Endothelial cell of umbilical vein (primary cell): ENCODE measurements at regions not wholly inside any gene's neighbourhood (a gene's known extent, or its start where the extent isn't known, plus 50 kb on each side); places are given as distances from the start of the nearest gene placed in this dataset.

ENCODE experiments used
- BruUV-seq: library from RNA; stranded (reverse); fragments of 400-500 nt; replicated peaks from 2 replicates; lab custom pipeline; 2021; lab: Mats Ljungman, UMichigan
- CTCF ChIA-PET: fragments of 300-600, 350-600 bp; sonication (Branson Sonifier 250); formaldehyde crosslinking; loops from one replicate; lab custom pipeline; 2021; ENCODE audit warnings: antibody characterized with exemption, inconsistent platforms; lab: Charles Lee
- POLR2A ChIA-PET: fragments of 300-600, 350-600 bp; sonication (Branson Sonifier 250); formaldehyde crosslinking; loops from one replicate; lab custom pipeline; 2021; ENCODE audit warnings: antibody characterized with exemption, inconsistent platforms; lab: Charles Lee
- DNase-seq: peaks from one replicate; pipeline ENCODE4 v3.0.0-alpha.2; 2011; ENCODE audit warnings: low read depth, low spot score
- FAIRE-seq: peaks from 2 replicates; lab custom pipeline; 2011; peaks lifted over from hg19 to GRCh38; lab: Jason Lieb, UNC
- H2AFZ ChIP-seq: 2 replicates; pipeline ENCODE4 v1.6.0; 2012; ENCODE audit warnings: low read depth, low read length, control low read depth, inconsistent platforms
- H3K27ac ChIP-seq: 2 replicates; pipeline ENCODE4 v1.5.1; 2011; ENCODE audit warnings: low read depth, mild to moderate bottlenecking, control low read depth, low read length, moderate library complexity; ENCODE audit not compliant: insufficient read depth
- H3K27me3 ChIP-seq, 2 experiments: 2 replicates each; pipeline versions ENCODE4 v1.6.0 to v1.6.1; 2011; ENCODE audit warnings: low read length in 2 of 2, mixed read lengths in 1 of 2; ENCODE audit not compliant: control insufficient read depth in 2 of 2, insufficient read depth in 2 of 2
- H3K36me3 ChIP-seq, 2 experiments: 2 replicates in 1 of 2; 3 replicates in 1 of 2; pipeline ENCODE4 v1.5.1; 2011; ENCODE audit warnings: low read length in 2 of 2, mild to moderate bottlenecking in 1 of 2, moderate library complexity in 1 of 2; ENCODE audit not compliant: control insufficient read depth in 2 of 2, insufficient read depth in 2 of 2; ENCODE audit errors: extremely low read depth in 1 of 2
- H3K4me1 ChIP-seq: 3 replicates; pipeline ENCODE4 v1.5.1; 2011; ENCODE audit warnings: mild to moderate bottlenecking, low read length; ENCODE audit not compliant: control insufficient read depth, insufficient read depth; ENCODE audit errors: extremely low read depth
- H3K4me2 ChIP-seq: 2 replicates; pipeline ENCODE4 v1.6.1; 2011; ENCODE audit warnings: low read length, control low read depth, mixed read lengths; ENCODE audit not compliant: insufficient read depth
- H3K4me3 ChIP-seq, 3 experiments: fragments of 200-600 bp in 1 of 3; sonication (generic), shearing (Covaris generic) in 1 of 3; replicated peaks in 1 of 3; 2 replicates each; pipeline ENCODE4 v1.5.1; 2011 to 2016; ENCODE audit warnings: control low read depth in 3 of 3, low read length in 3 of 3, mild to moderate bottlenecking in 2 of 3, inconsistent platforms in 1 of 3, low read depth in 1 of 3, moderate library complexity in 1 of 3; ENCODE audit not compliant: insufficient read depth in 1 of 3
- H3K79me2 ChIP-seq: 2 replicates; pipeline ENCODE4 v1.6.0; 2012; ENCODE audit warnings: low read length, inconsistent platforms; ENCODE audit not compliant: control insufficient read depth, insufficient read depth
- H3K9ac ChIP-seq: replicated peaks from 2 replicates; pipeline ENCODE3; 2011; ENCODE audit warnings: low read length, control low read depth; ENCODE audit not compliant: insufficient read depth; ENCODE audit errors: extremely low read depth
- H3K9me1 ChIP-seq: replicated peaks from 3 replicates; pipeline ENCODE4 v1.6.0; 2011; ENCODE audit warnings: mild to moderate bottlenecking, low read length; ENCODE audit not compliant: control insufficient read depth, insufficient read depth; ENCODE audit errors: extremely low read depth
- H3K9me3 ChIP-seq: replicated peaks from 2 replicates; pipeline ENCODE4 v1.5.1; 2012; ENCODE audit warnings: low read length, inconsistent platforms; ENCODE audit not compliant: control insufficient read depth, insufficient read depth
- H4K20me1 ChIP-seq: replicated peaks from 2 replicates; pipeline ENCODE3; 2011; ENCODE audit warnings: mild to moderate bottlenecking, low read length; ENCODE audit not compliant: control insufficient read depth, insufficient read depth; ENCODE audit errors: extremely low read depth
- EZH2 ChIP-seq: IDR thresholded peaks from 2 replicates; pipeline ENCODE4 v1.6.1; 2012; ENCODE audit warnings: borderline replicate concordance, low read depth, mild to moderate bottlenecking, moderate library complexity, low read length, inconsistent platforms; ENCODE audit not compliant: severe bottlenecking
- FOS ChIP-seq: IDR thresholded peaks from 2 replicates; pipeline ENCODE4 v1.6.1; 2011; ENCODE audit warnings: mild to moderate bottlenecking, low read length, moderate library complexity, borderline replicate concordance; ENCODE audit not compliant: insufficient read depth
- GATA2 ChIP-seq: IDR thresholded peaks from 2 replicates; pipeline ENCODE4 v1.7.0; 2011; ENCODE audit warnings: low read depth, mild to moderate bottlenecking, moderate library complexity, mixed read lengths, low read length; ENCODE audit not compliant: insufficient read length, insufficient read depth
- JUN ChIP-seq: IDR thresholded peaks from 2 replicates; pipeline ENCODE4 v1.6.1; 2011; ENCODE audit warnings: borderline replicate concordance, low read depth; ENCODE audit not compliant: insufficient read length, insufficient read depth
- MAX ChIP-seq: IDR thresholded peaks from 2 replicates; pipeline ENCODE4 v1.6.1; 2011; ENCODE audit not compliant: insufficient read depth, insufficient read length
- MYC ChIP-seq: IDR thresholded peaks from one replicate; pipeline ENCODE4 v1.6.1; 2011; ENCODE audit warnings: mild to moderate bottlenecking, low read depth, low read length
- POLR2A ChIP-seq: IDR thresholded peaks from 2 replicates; pipeline ENCODE4 v1.6.1; 2012; ENCODE audit warnings: low read depth, mild to moderate bottlenecking, control low read depth, low read length
- POLR2AphosphoS5 ChIP-seq: IDR thresholded peaks from 2 replicates; pipeline ENCODE4 v1.6.1; 2012; ENCODE audit warnings: low read depth, mild to moderate bottlenecking, control low read depth, low read length, moderate library complexity; ENCODE audit not compliant: insufficient read depth
- dilution Hi-C: fragments of 300-500 bp; cut with MboI; formaldehyde crosslinking; loops from one replicate; pipeline ENCODE4 v1.15.0; 2019; ENCODE audit warnings: low sequenced_read_pairs; ENCODE audit not compliant: extremely low pct_ligation_motif_present
- intact Hi-C: fragments of 100-400 bp; cut with micrococcal nuclease; formaldehyde crosslinking; loops from one replicate; pipeline ENCODE4 v1.10.0; 2022
- TF ChIP-seq, protein P1 (sequence below), 2 donors: IDR thresholded peaks; 1 replicate in 1 of 2; 2 replicates in 1 of 2; pipeline ENCODE4 v1.5.1; 2011; ENCODE audit warnings: low read length in 2 of 2, mild to moderate bottlenecking in 2 of 2, moderate library complexity in 2 of 2, control low read depth in 1 of 2, inconsistent platforms in 1 of 2, low read depth in 1 of 2; ENCODE audit not compliant: insufficient read depth in 1 of 2; ENCODE audit errors: extremely low read depth in 1 of 2

GRCh38 chr3:154783061-154783460 is 297.1 kb upstream of the MME start:
- POLR2A ChIA-PET = no interaction called here
- DNase-seq (no peak), FAIRE-seq (no peak)
- Histone ChIP-seq H3K9me3 (no peaks in the 10 kb centered on the region), H3K79me2 (no peaks in the 10 kb centered on the region), H3K9me1 (no peaks in the 10 kb centered on the region), H3K27me3 (no peaks in the 10 kb centered on the region), H3K4me1 (no peaks in the 10 kb centered on the region), H2AFZ (no peak overlapping the region), H3K27ac (no peak overlapping the region), H3K36me3 (no peaks in the 10 kb centered on the region), H3K4me2 (no peak overlapping the region), H3K9ac (no peak overlapping the region), H4K20me1 (no peaks in the 10 kb centered on the region), H3K4me3 (no peak overlapping the region)
- no TSS peak for BruUV-seq
- TF ChIP-seq POLR2AphosphoS5 = no peak
- TF ChIP-seq POLR2A = no peak
- TF ChIP-seq JUN = no peak
- TF ChIP-seq EZH2 = no peak
- TF ChIP-seq, protein P1, sequence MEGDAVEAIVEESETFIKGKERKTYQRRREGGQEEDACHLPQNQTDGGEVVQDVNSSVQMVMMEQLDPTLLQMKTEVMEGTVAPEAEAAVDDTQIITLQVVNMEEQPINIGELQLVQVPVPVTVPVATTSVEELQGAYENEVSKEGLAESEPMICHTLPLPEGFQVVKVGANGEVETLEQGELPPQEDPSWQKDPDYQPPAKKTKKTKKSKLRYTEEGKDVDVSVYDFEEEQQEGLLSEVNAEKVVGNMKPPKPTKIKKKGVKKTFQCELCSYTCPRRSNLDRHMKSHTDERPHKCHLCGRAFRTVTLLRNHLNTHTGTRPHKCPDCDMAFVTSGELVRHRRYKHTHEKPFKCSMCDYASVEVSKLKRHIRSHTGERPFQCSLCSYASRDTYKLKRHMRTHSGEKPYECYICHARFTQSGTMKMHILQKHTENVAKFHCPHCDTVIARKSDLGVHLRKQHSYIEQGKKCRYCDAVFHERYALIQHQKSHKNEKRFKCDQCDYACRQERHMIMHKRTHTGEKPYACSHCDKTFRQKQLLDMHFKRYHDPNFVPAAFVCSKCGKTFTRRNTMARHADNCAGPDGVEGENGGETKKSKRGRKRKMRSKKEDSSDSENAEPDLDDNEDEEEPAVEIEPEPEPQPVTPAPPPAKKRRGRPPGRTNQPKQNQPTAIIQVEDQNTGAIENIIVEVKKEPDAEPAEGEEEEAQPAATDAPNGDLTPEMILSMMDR (IDR thresholded peaks at IDR 0.05; ENCODE audit: extremely low read depth in 1 of 2, insufficient read depth in 1 of 2, low read depth in 1 of 2, low read length in 2 of 2) = no peak
- TF ChIP-seq GATA2 = no peak
- TF ChIP-seq MAX = no peak
- no peak for TF ChIP-seq FOS
- no peak for TF ChIP-seq MYC
- intact Hi-C loops (no loop called here), dilution Hi-C loops (no loop called here)
- CTCF ChIA-PET = no interaction called here
